Activated T-cell treated with anti-CD3 and anti-CD28 coated beads for 1 hour (primary cell): ENCODE measurements at regions not wholly inside any gene's neighbourhood (a gene's known extent, or its start where the extent isn't known, plus 50 kb on each side); places are given as distances from the start of the nearest gene placed in this dataset.
"Not testable (repeated sequence)": the region's sequence is repeated elsewhere in the genome, so short reads cannot be mapped to it uniquely, and the experiment has no call there.

Experiments used
- DNase-seq: peaks from one replicate; pipeline ENCODE4 v3.0.0-alpha.2; 2020; ENCODE audit warnings: low read depth

- not testable (repeated sequence) for DNase-seq
Measured at GRCh38 chr13:18835754-18836153, 345.9 kb downstream of the TUBA3C start.

GRCh38 chr13:18824678-18825077, 356.9 kb downstream of the TUBA3C start:
- not testable (repeated sequence) for DNase-seq

GRCh38 chr13:18822655-18823639, 358.7 kb downstream of the TUBA3C start:
- not testable (repeated sequence) for DNase-seq

GRCh38 chr13:18773988-18774387, 407.6 kb downstream of the TUBA3C start:
- DNase-seq = not testable (repeated sequence)

DNA sequence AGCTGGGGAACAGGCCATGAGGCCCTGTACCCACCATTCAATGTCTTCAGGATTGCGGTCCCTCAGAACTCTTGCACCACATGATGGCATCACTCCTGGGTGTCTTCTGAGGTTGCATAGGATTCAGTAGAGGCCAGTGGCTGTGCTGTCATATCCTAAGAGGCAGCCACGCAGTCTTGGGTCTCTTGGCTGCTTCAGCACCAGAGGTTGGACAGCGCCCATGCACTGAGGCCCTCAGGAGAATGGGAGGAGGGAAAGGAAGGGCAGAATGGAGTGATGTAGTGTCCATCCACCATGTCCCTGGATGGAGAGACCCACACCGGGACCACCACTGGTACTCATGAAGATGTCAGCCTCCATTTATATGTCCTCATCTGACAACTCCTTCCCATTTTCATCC, 439.9 kb downstream of the TUBA3C start:
- not testable (repeated sequence) for DNase-seq

- no peak for DNase-seq
Measured at GRCh38 chr13:18739310-18739709, 442.3 kb downstream of the TUBA3C start.

- DNase-seq = not testable (repeated sequence)
Measured at GRCh38 chr13:18738086-18738485, 443.5 kb downstream of the TUBA3C start.

DNA sequence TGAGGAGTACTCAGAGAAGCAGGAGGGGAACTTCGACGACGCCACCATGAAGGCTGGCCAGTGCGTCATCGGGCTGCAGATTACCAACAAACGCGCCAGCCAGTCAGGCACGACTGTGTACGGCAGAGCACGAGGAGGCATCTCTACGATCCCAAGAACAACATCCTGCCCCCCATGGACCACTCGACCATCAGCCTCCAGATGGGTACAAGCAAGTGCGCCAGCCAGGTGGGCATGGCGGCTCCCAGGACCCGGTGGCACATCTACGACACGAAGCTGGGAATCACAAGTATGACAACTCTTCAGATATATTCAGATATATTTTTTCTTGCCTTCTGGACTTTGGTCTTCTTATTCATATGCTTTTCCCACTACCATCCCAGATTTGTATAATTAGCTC, 454.5 kb downstream of the TUBA3C start:
- not testable (repeated sequence) for DNase-seq

- DNase-seq = not testable (repeated sequence)
Measured at GRCh38 chr13:18726524-18726923, 455.1 kb downstream of the TUBA3C start.

- DNase-seq = not testable (repeated sequence)
Measured at GRCh38 chr13:18725242-18725822, 456.3 kb downstream of the TUBA3C start.

DNA sequence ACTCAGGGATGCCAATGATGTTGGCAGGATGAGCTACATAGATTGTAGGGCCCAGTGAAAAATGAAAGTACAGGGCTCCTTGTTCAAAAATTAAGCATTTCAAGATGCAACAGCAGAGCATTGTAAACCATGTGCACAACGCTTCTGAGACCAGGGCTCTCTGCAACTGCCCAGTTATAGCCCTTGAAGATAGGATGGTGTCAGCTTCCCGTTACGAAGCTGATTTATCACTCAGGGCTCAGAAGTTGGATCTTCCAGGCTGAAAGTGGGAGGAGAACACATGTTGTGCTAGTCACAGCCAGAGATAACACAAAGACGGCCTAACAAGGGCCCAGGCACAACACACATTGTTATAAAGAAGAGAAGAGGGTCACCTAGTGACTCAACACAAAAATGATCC, 466.7 kb downstream of the TUBA3C start:
- no peak for DNase-seq

- DNase-seq = not testable (repeated sequence)
Measured at GRCh38 chr13:18710673-18711072, 471.0 kb downstream of the TUBA3C start.

DNA sequence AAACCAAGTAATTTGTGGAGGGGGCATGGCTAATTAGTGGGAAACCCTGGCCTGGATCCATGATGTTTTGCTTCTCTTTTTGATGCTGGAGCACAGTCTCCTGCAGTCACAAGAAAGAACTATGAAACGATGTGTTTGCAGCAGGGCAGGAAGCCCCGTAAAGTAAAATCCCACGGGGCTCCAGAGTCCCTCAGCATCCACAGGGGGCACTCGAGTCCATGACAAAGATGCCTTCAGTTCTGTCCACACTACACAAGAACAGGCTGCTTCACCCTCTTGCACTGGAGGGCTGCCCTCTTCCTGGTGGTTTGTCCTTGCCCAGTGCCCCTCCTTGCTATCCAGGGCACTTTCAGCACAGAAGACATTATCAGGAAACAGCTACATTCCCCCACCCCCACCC, 475.1 kb downstream of the TUBA3C start:
- not testable (repeated sequence) for DNase-seq

DNA sequence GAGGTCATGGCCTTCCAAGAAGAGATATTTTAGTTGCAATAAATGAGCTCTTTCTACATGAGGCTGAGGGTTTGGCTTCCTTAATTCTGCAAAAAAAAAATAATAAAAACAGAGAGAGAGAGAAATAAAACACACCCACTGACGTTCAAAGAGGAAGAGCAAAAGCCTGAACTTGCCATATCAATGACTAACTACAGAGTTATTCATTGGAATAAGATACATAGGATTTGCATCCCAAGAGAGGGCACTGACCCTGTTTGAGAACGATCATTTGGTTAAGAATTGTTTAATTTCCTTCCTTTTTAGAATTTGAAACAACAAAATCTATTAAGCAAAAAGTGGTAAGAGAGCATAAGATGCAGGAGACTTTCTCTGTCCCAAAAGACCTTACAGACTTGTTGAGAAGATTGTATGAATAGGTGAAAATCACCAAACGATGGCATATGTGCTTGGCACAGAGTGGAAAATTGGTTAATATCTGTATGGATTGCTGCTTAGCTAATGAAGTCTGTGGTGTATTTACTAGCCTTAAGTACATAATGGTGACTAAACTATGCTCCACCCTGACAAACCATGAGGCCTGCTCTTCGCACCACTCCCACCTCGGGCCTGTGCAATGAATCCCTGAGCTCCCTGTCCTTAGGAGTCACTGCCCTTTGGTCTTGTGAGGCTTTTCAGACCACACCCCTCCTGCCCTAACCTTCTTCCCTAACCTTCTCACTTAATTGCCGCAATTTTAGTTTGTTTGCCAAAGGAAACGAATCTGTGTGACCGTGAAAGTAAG, 479.0 kb downstream of the TUBA3C start:
- not testable (repeated sequence) for DNase-seq

- DNase-seq = not testable (repeated sequence)
Measured at GRCh38 chr13:18698332-18698731, 483.3 kb downstream of the TUBA3C start.

- not testable (repeated sequence) for DNase-seq
Measured at GRCh38 chr13:18697851-18698250, 483.8 kb downstream of the TUBA3C start.

GRCh38 chr13:18697221-18697620, 484.4 kb downstream of the TUBA3C start:
- DNase-seq = not testable (repeated sequence)

DNA sequence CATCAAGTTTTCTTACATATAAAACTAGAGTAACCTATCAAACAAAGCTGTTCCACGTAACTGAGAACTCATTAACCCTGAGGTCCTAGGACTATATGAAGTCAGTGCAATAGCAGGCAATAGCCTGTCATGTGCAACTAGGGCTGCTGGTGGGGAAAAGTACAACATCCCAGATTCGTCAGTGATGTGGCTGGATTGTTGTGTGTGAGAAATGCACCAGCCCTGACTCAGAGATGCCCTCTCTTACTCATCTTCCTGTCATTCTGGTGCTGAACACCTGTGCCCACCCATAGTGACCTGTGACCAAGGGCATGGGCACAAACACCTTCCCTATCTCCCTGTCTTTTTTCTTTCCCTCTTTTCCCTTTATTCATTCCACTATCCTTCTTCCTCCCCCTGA, 504.2 kb downstream of the TUBA3C start:
- DNase-seq = not testable (repeated sequence)

- not testable (repeated sequence) for DNase-seq
Measured at GRCh38 chr13:18675268-18675667, 506.4 kb downstream of the TUBA3C start.

- DNase-seq = not testable (repeated sequence)
Measured at GRCh38 chr13:18673794-18674193, 507.8 kb downstream of the TUBA3C start.

DNA sequence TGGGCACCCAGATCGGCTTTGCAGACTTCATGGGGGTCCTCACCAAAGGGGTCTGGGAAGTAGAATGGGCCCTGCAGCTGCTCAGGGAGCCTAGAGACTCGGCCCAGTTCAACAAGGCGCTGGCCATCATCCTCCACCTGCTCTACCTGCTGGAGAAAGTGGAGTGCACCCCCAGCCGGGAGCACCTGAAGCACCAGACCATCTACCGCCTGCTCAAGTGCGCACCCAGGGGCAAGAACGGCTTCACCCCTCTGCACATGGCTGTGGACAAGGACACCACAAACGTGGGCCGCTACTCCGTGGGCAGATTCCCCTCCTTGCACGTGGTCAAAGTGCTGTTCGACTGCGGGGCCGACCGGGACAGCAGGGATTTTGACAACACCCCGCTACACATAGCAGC, 515.0 kb downstream of the TUBA3C start:
- DNase-seq = not testable (repeated sequence)

DNA sequence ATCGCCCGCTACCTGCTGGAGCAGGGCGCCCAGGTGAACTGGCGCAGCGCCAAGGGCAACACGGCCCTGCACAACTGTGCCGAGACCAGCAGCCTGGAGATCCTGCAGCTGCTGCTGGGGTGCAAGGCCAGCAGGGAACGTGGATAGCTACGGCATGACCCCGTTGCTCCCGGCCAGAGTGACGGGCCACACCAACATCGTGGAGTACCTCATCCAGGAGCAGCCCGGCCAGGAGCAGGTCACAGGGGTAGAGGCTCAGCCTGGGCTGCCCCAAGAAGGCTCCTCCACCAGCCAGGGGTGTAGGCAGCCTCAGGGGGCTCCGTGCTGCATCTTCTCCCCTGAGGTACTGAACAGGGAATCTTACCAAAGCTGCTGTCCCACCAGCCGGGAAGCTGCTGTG, 515.9 kb downstream of the TUBA3C start:
- not testable (repeated sequence) for DNase-seq
